Uterus (tissue), 3 donors: ENCODE measurements at regions not wholly inside any gene's neighbourhood (a gene's known extent, or its start where the extent isn't known, plus 50 kb on each side); places are given as distances from the start of the nearest gene placed in this dataset.

Experiments used
- DNase-seq, 2 donors: peaks; one replicate each; pipeline ENCODE4 v3.0.0-alpha.2; 2019 to 2020
- H3K27ac ChIP-seq, 2 donors: fragments of 200-600 bp; sonication (generic); 1 replicate in 1 of 2; 2 replicates in 1 of 2; pipeline ENCODE4 v1.5.1; 2016 to 2018
- H3K27me3 ChIP-seq, 2 donors: fragments of 200-600 bp; sonication (generic); one replicate each; pipeline ENCODE4 v1.5.1; 2018 to 2019; ENCODE audit warnings: control low read depth in 1 of 2
- H3K36me3 ChIP-seq, 2 donors: fragments of 200-600 bp; sonication (generic); one replicate each; pipeline ENCODE4 v1.5.1; 2019; ENCODE audit warnings: control low read depth in 1 of 2
- H3K4me1 ChIP-seq, 2 donors: fragments of 200-600 bp; sonication (generic); one replicate each; pipeline ENCODE4 v1.5.1; 2018 to 2019; ENCODE audit warnings: control low read depth in 1 of 2
- H3K4me3 ChIP-seq, 2 donors: fragments of 200-600 bp; sonication (generic); 1 replicate in 1 of 2; 2 replicates in 1 of 2; pipeline ENCODE4 v1.5.1; 2018 to 2019; ENCODE audit warnings: mild to moderate bottlenecking in 1 of 2
- H3K9me3 ChIP-seq, 2 donors: fragments of 200-600 bp; sonication (generic); one replicate each; pipeline ENCODE4 v1.5.1; 2019; ENCODE audit warnings: control low read depth in 1 of 2
- POLR2A ChIP-seq, 2 donors: fragments of 450-650 bp; IDR thresholded peaks; one replicate each; pipeline ENCODE4 v1.6.1; 2016; ENCODE audit warnings: antibody characterized with exemption in 2 of 2, mild to moderate bottlenecking in 1 of 2, moderate library complexity in 1 of 2
- intact Hi-C: fragments of 100-400 bp; cut with DNase I; formaldehyde crosslinking; loops from one replicate; pipeline ENCODE4 v1.15.1; 2023; ENCODE audit warnings: low total_unique reads
- TF ChIP-seq, protein P1 (sequence below), 4 experiments: fragments of 200-600 bp in 2 of 4; fragments of 450-650 bp in 2 of 4; sonication (generic) in 2 of 4; IDR thresholded peaks; one replicate each; pipeline ENCODE4 v1.5.1; 2016 to 2019; ENCODE audit warnings: antibody characterized with exemption in 4 of 4, mild to moderate bottlenecking in 2 of 4, moderate library complexity in 1 of 4
- donor health status: DM: yes; HTN: yes; CAD: no.

DNA sequence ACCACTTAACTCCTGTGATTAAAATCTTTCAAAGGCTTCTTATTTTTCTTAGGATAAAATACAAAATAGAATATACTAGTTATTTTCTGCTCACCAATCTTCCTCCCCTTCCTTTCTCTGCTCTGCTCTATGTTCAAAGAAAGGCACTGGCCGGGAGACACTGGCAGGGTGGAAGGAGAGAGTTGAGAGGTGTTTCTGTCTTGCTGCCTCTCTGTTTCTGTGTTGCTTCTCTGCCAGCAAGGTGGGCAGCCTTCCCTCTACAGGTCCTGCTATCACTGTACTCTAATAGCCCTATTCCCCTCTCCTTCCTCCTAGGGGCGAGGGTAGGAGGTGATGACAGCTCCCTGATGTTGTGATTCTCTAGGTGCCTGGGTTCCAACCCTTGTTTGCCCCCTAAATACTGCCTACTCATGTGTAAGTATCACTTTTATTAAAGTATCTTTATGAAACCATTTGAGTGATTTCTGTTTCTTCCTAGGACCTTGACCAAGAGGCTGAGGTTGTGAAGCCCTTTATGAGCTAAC lies 515.1 kb downstream of the TLE4 start:
- DNase-seq, result no peak
- no peak for TF ChIP-seq POLR2A (IDR thresholded peaks at IDR 0.05)
- TF ChIP-seq, protein P1, sequence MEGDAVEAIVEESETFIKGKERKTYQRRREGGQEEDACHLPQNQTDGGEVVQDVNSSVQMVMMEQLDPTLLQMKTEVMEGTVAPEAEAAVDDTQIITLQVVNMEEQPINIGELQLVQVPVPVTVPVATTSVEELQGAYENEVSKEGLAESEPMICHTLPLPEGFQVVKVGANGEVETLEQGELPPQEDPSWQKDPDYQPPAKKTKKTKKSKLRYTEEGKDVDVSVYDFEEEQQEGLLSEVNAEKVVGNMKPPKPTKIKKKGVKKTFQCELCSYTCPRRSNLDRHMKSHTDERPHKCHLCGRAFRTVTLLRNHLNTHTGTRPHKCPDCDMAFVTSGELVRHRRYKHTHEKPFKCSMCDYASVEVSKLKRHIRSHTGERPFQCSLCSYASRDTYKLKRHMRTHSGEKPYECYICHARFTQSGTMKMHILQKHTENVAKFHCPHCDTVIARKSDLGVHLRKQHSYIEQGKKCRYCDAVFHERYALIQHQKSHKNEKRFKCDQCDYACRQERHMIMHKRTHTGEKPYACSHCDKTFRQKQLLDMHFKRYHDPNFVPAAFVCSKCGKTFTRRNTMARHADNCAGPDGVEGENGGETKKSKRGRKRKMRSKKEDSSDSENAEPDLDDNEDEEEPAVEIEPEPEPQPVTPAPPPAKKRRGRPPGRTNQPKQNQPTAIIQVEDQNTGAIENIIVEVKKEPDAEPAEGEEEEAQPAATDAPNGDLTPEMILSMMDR (IDR thresholded peaks at IDR 0.05), result no peak
- intact Hi-C loops, result no loop called here
- no peaks in the 10 kb centered on the region for H3K9me3 ChIP-seq
- no peaks in the 10 kb centered on the region for H3K27me3 ChIP-seq
- H3K27ac ChIP-seq, result no peak overlapping the region
- no peaks in the 10 kb centered on the region for H3K4me1 ChIP-seq
- H3K4me3 ChIP-seq, result no peak overlapping the region
- H3K36me3 ChIP-seq, result no peaks in the 10 kb centered on the region

GRCh38 chr9:80086386-80086785 lies 514.6 kb downstream of the TLE4 start:
- H3K27ac ChIP-seq, result no peak overlapping the region

DNA sequence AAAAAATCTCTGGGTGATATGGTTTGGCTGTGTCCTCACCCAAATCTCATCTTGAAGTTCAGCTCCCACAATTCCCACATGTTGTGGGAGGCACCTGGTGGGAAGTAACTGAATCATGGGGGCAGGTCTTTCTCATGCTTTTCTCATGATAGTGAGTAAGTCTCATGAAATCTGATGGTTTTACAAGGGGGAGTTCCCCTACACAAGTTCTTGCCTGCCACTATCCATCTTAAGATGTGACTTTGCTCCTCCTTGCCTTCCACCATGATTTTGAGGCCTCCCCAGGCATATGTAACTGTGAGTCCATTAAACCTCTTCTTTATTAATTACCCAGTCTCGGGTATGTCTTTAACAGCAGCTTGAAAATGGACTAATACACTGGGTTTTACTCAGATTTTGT lies 513.9 kb downstream of the TLE4 start:
- H3K4me1 ChIP-seq, result no peaks in the 10 kb centered on the region
- intact Hi-C loops, result no loop called here

More at GRCh38 chr9:80086386-80086785, 514.6 kb downstream of the TLE4 start:
- no peaks in the 10 kb centered on the region for H3K9me3 ChIP-seq
- no peak overlapping the region for H3K4me3 ChIP-seq
- DNase-seq, result no peak
- intact Hi-C loops, result no loop called here
- no peaks in the 10 kb centered on the region for H3K4me1 ChIP-seq
- no peaks in the 10 kb centered on the region for H3K36me3 ChIP-seq
- TF ChIP-seq, protein P1 (IDR thresholded peaks at IDR 0.05), result no peak
- no peak for TF ChIP-seq POLR2A (IDR thresholded peaks at IDR 0.05)
- no peaks in the 10 kb centered on the region for H3K27me3 ChIP-seq

GRCh38 chr9:80082213-80082612 lies 510.4 kb downstream of the TLE4 start:
- no peak for TF ChIP-seq POLR2A (IDR thresholded peaks at IDR 0.05)
- TF ChIP-seq, protein P1 (IDR thresholded peaks at IDR 0.05), result no peak
- intact Hi-C loops, result no loop called here
- no peak overlapping the region for H3K27ac ChIP-seq
- no peaks in the 10 kb centered on the region for H3K36me3 ChIP-seq
- no peak overlapping the region for H3K4me3 ChIP-seq
- DNase-seq, result no peak
- H3K27me3 ChIP-seq, result no peaks in the 10 kb centered on the region
- H3K9me3 ChIP-seq, result no peaks in the 10 kb centered on the region
- no peaks in the 10 kb centered on the region for H3K4me1 ChIP-seq

More for the DNA sequence above, 513.9 kb downstream of the TLE4 start:
- Histone ChIP-seq H3K36me3 (no peaks in the 10 kb centered on the region), H3K4me3 (no peak overlapping the region), H3K27ac (no peak overlapping the region), H3K27me3 (no peaks in the 10 kb centered on the region), H3K9me3 (no peaks in the 10 kb centered on the region)
- no peak for TF ChIP-seq POLR2A (IDR thresholded peaks at IDR 0.05)
- TF ChIP-seq, protein P1 (IDR thresholded peaks at IDR 0.05), result no peak
- no peak for DNase-seq

GRCh38 chr9:80078826-80079225 lies 507.1 kb downstream of the TLE4 start:
- no peaks in the 10 kb centered on the region for H3K9me3 ChIP-seq
- H3K4me3 ChIP-seq, result no peak overlapping the region
- H3K27ac ChIP-seq, result no peak overlapping the region
- no peak for DNase-seq
- H3K36me3 ChIP-seq, result no peaks in the 10 kb centered on the region
- TF ChIP-seq, protein P1 (IDR thresholded peaks at IDR 0.05), result no peak
- TF ChIP-seq POLR2A (IDR thresholded peaks at IDR 0.05), result no peak
- no peaks in the 10 kb centered on the region for H3K4me1 ChIP-seq
- intact Hi-C loops, result no loop called here
- H3K27me3 ChIP-seq, result no peaks in the 10 kb centered on the region
